GM12875 (cell line): ENCODE measurements at regions not wholly inside any gene's neighbourhood (a gene's known extent, or its start where the extent isn't known, plus 50 kb on each side); places are given as distances from the start of the nearest gene placed in this dataset.

Experiments
- H3K4me3 ChIP-seq: one replicate; pipeline ENCODE4 v1.5.1; 2011; ENCODE audit warnings: low read depth, low read length, control low read depth
- CTCF ChIP-seq: IDR thresholded peaks from 2 replicates; pipeline ENCODE4 v1.5.1; 2011; ENCODE audit warnings: low read depth, mild to moderate bottlenecking, control low read depth, inconsistent platforms, low read length, moderate library complexity, borderline replicate concordance; ENCODE audit not compliant: insufficient read depth

GRCh38 chrX:122572461-122572860 is 611.6 kb upstream of the GRIA3 start:
- no peak overlapping the region for H3K4me3 ChIP-seq
- TF ChIP-seq CTCF = no peak

- no peak for TF ChIP-seq CTCF
- H3K4me3 ChIP-seq = no peak overlapping the region
Measured at GRCh38 chrX:122579036-122579435, 605.0 kb upstream of the GRIA3 start.

- H3K4me3 ChIP-seq = no peak overlapping the region
- TF ChIP-seq CTCF = no peak
Measured at GRCh38 chrX:122579526-122579925, 604.6 kb upstream of the GRIA3 start.

GRCh38 chrX:122582280-122582974 is 601.7 kb upstream of the GRIA3 start:
- TF ChIP-seq CTCF = no peak
- H3K4me3 ChIP-seq = no peak overlapping the region

GRCh38 chrX:122582975-122583305 is 601.1 kb upstream of the GRIA3 start:
- H3K4me3 ChIP-seq = no peak overlapping the region
- no peak for TF ChIP-seq CTCF

GRCh38 chrX:122583551-122583950 is 600.5 kb upstream of the GRIA3 start:
- no peak for TF ChIP-seq CTCF
- H3K4me3 ChIP-seq = no peak overlapping the region

GRCh38 chrX:122584981-122585380 is 599.1 kb upstream of the GRIA3 start:
- H3K4me3 ChIP-seq = no peak overlapping the region
- no peak for TF ChIP-seq CTCF
